Astrocyte (in vitro differentiated cells and primary cell): ENCODE measurements at regions not wholly inside any gene's neighbourhood (a gene's known extent, or its start where the extent isn't known, plus 50 kb on each side); places are given as distances from the start of the nearest gene placed in this dataset.

ENCODE experiments used
- DNase-seq: peaks from one replicate; pipeline ENCODE4 v3.0.0-alpha.2; 2010; ENCODE audit warnings: low read depth
- FAIRE-seq: peaks from 2 replicates; lab custom pipeline; 2011; peaks lifted over from hg19 to GRCh38; lab: Jason Lieb, UNC
- H2AFZ ChIP-seq: 2 replicates; pipeline ENCODE4 v1.6.0; 2012; ENCODE audit warnings: low read depth, low read length, inconsistent platforms
- H3K27ac ChIP-seq: 2 replicates; pipeline ENCODE4 v1.5.1; 2011; ENCODE audit warnings: low read depth, low read length, inconsistent platforms
- H3K27me3 ChIP-seq: 2 replicates; pipeline ENCODE4 v1.6.0; 2011; ENCODE audit warnings: low read length, inconsistent platforms; ENCODE audit not compliant: insufficient read depth
- H3K36me3 ChIP-seq: 2 replicates; pipeline ENCODE4 v1.5.1; 2011; ENCODE audit warnings: low read length, inconsistent platforms; ENCODE audit not compliant: insufficient read depth
- H3K4me1 ChIP-seq: 2 replicates; pipeline ENCODE4 v1.5.1; 2011; ENCODE audit warnings: low read length, inconsistent platforms; ENCODE audit not compliant: insufficient read depth
- H3K4me2 ChIP-seq: 2 replicates; pipeline ENCODE4 v1.6.0; 2012; ENCODE audit warnings: low read length, inconsistent platforms
- H3K4me3 ChIP-seq: 2 replicates; pipeline ENCODE4 v1.5.1; 2011; ENCODE audit warnings: low read depth, mild to moderate bottlenecking, low read length, inconsistent platforms; ENCODE audit not compliant: insufficient read depth
- H3K79me2 ChIP-seq: 2 replicates; pipeline ENCODE4 v1.6.0; 2012; ENCODE audit warnings: mild to moderate bottlenecking, low read length, inconsistent platforms; ENCODE audit not compliant: insufficient read depth
- H3K9ac ChIP-seq: 2 replicates; pipeline ENCODE4 v1.6.0; 2012; ENCODE audit warnings: mild to moderate bottlenecking, low read length, inconsistent platforms
- H3K9me3 ChIP-seq: 2 replicates; pipeline ENCODE4 v1.5.1; 2012; ENCODE audit warnings: low read depth, mild to moderate bottlenecking, low read length, inconsistent platforms; ENCODE audit not compliant: insufficient read depth
- H4K20me1 ChIP-seq: 2 replicates; pipeline ENCODE4 v1.6.0; 2012; ENCODE audit warnings: low read length, inconsistent platforms; ENCODE audit not compliant: insufficient read depth
- H3K27ac Mint-ChIP-seq: one replicate; pipeline ENCODE4 v1.8.0; 2021; ENCODE audit warnings: mild to moderate bottlenecking, mixed read lengths; ENCODE audit not compliant: unreplicated experiment
- H3K27me3 Mint-ChIP-seq: one replicate; pipeline ENCODE4 v1.8.0; 2021; ENCODE audit warnings: low read depth, mixed read lengths; ENCODE audit not compliant: unreplicated experiment
- H3K36me3 Mint-ChIP-seq: one replicate; pipeline ENCODE4 v1.8.0; 2021; ENCODE audit warnings: low read depth, mixed read lengths; ENCODE audit not compliant: unreplicated experiment
- H3K4me1 Mint-ChIP-seq: one replicate; pipeline ENCODE4 v1.8.0; 2021; ENCODE audit warnings: low read depth, mixed read lengths; ENCODE audit not compliant: unreplicated experiment
- H3K4me3 Mint-ChIP-seq: one replicate; pipeline ENCODE4 v1.8.0; 2021; ENCODE audit warnings: mild to moderate bottlenecking, moderate library complexity, mixed read lengths; ENCODE audit not compliant: unreplicated experiment
- H3K9me3 Mint-ChIP-seq: one replicate; pipeline ENCODE4 v1.8.0; 2021; ENCODE audit warnings: mild to moderate bottlenecking, mixed read lengths; ENCODE audit not compliant: unreplicated experiment
- EZH2 ChIP-seq: IDR thresholded peaks from 2 replicates; pipeline ENCODE4 v1.6.1; 2012; ENCODE audit warnings: mild to moderate bottlenecking, low read length, inconsistent platforms; ENCODE audit not compliant: insufficient read depth
- TF ChIP-seq, protein P1 (sequence below): IDR thresholded peaks from 2 replicates; pipeline ENCODE4 v1.5.1; 2011; ENCODE audit warnings: low read depth, mild to moderate bottlenecking, inconsistent platforms, low read length, moderate library complexity; ENCODE audit not compliant: insufficient read depth

DNA sequence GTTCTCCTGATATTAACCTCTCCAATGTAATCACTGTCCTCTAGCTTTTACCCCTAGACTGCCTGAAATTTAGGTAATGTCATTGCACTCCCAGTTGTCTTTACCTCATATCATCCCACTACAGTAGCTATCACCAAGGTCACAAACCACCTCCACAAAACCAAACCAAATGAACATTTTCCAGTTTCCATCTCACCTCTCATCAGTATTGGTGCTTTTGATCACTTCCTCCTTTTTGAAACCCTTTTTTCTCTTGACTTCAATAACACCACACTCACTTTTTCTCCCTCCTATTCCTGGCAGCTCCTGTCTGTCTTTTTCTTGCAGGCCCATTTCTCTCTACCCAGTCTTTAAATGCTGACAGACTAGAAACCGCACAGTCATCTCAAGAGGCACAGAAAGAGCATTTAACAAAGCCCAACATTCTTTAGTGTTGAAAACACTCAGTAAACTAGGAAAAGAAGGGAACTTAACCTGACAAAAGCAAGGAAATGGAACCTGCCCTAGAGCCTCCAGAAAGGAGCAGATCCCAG, 95.9 kb upstream of the SIX2 start:
- H3K27ac ChIP-seq: no peak overlapping the region
- TF ChIP-seq, protein P1, sequence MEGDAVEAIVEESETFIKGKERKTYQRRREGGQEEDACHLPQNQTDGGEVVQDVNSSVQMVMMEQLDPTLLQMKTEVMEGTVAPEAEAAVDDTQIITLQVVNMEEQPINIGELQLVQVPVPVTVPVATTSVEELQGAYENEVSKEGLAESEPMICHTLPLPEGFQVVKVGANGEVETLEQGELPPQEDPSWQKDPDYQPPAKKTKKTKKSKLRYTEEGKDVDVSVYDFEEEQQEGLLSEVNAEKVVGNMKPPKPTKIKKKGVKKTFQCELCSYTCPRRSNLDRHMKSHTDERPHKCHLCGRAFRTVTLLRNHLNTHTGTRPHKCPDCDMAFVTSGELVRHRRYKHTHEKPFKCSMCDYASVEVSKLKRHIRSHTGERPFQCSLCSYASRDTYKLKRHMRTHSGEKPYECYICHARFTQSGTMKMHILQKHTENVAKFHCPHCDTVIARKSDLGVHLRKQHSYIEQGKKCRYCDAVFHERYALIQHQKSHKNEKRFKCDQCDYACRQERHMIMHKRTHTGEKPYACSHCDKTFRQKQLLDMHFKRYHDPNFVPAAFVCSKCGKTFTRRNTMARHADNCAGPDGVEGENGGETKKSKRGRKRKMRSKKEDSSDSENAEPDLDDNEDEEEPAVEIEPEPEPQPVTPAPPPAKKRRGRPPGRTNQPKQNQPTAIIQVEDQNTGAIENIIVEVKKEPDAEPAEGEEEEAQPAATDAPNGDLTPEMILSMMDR: no peak
- no peak for TF ChIP-seq EZH2
- Mint-ChIP-seq H3K4me1 (peaks cover 6% of the 10 kb centered on the region), H3K4me3 (no peak overlapping the region), H3K27me3 (peaks cover 8% of the 10 kb centered on the region), H3K9me3 (no peaks in the 10 kb centered on the region), H3K27ac (peak overlapping the region; percentile 43), H3K36me3 (no peaks in the 10 kb centered on the region)
- peaks cover 8% of the 10 kb centered on the region for H3K27me3 ChIP-seq
- no peak overlapping the region for H2AFZ ChIP-seq
- H3K4me3 ChIP-seq: no peak overlapping the region
- H4K20me1 ChIP-seq: no peaks in the 10 kb centered on the region
- no peaks in the 10 kb centered on the region for H3K36me3 ChIP-seq
- DNase-seq (peak; percentile 10), FAIRE-seq (no peak)
- H3K4me2 ChIP-seq: no peak overlapping the region
- H3K9me3 ChIP-seq: no peaks in the 10 kb centered on the region
- H3K9ac ChIP-seq: no peak overlapping the region
- H3K4me1 ChIP-seq: no peaks in the 10 kb centered on the region
- no peaks in the 10 kb centered on the region for H3K79me2 ChIP-seq

DNA sequence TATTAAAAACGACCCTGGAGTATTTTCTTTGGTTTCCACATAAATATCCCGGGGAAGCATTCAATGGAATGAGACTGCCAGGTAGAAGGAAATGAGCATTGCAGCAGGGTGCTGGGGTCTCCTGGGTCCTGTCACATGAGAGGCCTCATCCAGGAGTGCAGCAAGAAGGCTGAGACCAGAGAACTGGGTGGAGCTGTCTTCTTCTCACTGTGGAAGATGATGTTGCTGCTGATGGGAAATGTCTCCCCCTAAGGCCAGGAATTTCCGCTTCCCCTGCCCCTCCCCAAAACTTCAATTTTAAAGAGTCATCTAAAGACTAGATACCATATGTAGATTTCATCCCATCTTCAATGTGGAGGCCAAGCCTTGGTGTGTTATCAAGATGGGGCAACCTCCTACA, 95.2 kb upstream of the SIX2 start:
- peaks cover 4% of the 10 kb centered on the region for H3K27me3 Mint-ChIP-seq
- no peaks in the 10 kb centered on the region for H3K79me2 ChIP-seq
- H3K27ac ChIP-seq: no peak overlapping the region
- H3K9ac ChIP-seq: no peak overlapping the region
- H3K9me3 ChIP-seq: no peaks in the 10 kb centered on the region
- TF ChIP-seq EZH2: no peak
- TF ChIP-seq, protein P1: no peak
- H4K20me1 ChIP-seq: no peaks in the 10 kb centered on the region
- no peak overlapping the region for H3K27ac Mint-ChIP-seq
- peaks cover 8% of the 10 kb centered on the region for H3K27me3 ChIP-seq
- no peak overlapping the region for H3K4me2 ChIP-seq
- H3K4me1 Mint-ChIP-seq: peaks cover 6% of the 10 kb centered on the region
- H2AFZ ChIP-seq: no peak overlapping the region
- H3K9me3 Mint-ChIP-seq: no peaks in the 10 kb centered on the region
- DNase-seq (no peak), FAIRE-seq (no peak)
- H3K4me3 ChIP-seq: no peak overlapping the region
- no peaks in the 10 kb centered on the region for H3K4me1 ChIP-seq
- H3K4me3 Mint-ChIP-seq: no peak overlapping the region
- H3K36me3 Mint-ChIP-seq: no peaks in the 10 kb centered on the region
- H3K36me3 ChIP-seq: no peaks in the 10 kb centered on the region
